Ovary (tissue), 3 donors: ENCODE measurements at regions not wholly inside any gene's neighbourhood (a gene's known extent, or its start where the extent isn't known, plus 50 kb on each side); places are given as distances from the start of the nearest gene placed in this dataset.

ENCODE experiments used
- POLR2A ChIP-seq: fragments of 450-650 bp; IDR thresholded peaks from one replicate; pipeline ENCODE4 v1.6.1; 2017; ENCODE audit warnings: antibody characterized with exemption, mild to moderate bottlenecking, moderate library complexity
- TF ChIP-seq, protein P1 (sequence below), 3 donors: fragments of 450-650 bp in 2 of 3; fragments of 200-600 bp in 1 of 3; IDR thresholded peaks; one replicate each; pipeline versions ENCODE4 v1.5.1 to v1.8.0; 2016 to 2022; ENCODE audit warnings: antibody characterized with exemption in 3 of 3, mild to moderate bottlenecking in 1 of 3
- donor health status: DM: no; HTN: no; CAD: no.

DNA sequence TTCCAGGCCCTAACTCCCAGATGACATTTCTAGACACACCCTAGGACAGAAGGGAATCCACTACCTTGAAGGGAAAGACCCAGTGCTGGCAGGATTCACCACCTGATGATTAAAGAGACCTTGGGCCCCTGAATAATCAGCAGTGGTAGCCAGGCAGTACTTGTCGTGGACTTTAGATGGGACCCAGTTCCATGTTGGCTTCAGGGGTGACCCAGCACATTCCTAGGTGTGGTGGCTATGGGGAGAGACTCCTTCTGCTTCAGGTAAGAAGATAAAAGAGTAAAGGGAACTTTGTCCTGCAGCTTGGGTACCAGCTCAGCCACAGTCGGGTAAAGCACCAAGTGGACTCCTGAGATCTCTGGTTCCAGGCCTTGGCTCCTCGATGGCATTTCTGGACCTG lies 131.8 kb upstream of the S100G start:
- TF ChIP-seq, protein P1, sequence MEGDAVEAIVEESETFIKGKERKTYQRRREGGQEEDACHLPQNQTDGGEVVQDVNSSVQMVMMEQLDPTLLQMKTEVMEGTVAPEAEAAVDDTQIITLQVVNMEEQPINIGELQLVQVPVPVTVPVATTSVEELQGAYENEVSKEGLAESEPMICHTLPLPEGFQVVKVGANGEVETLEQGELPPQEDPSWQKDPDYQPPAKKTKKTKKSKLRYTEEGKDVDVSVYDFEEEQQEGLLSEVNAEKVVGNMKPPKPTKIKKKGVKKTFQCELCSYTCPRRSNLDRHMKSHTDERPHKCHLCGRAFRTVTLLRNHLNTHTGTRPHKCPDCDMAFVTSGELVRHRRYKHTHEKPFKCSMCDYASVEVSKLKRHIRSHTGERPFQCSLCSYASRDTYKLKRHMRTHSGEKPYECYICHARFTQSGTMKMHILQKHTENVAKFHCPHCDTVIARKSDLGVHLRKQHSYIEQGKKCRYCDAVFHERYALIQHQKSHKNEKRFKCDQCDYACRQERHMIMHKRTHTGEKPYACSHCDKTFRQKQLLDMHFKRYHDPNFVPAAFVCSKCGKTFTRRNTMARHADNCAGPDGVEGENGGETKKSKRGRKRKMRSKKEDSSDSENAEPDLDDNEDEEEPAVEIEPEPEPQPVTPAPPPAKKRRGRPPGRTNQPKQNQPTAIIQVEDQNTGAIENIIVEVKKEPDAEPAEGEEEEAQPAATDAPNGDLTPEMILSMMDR (IDR thresholded peaks at IDR 0.05) = no peak
- TF ChIP-seq POLR2A = no peak
